HG03575 (cell line): ENCODE measurements at regions not wholly inside any gene's neighbourhood (a gene's known extent, or its start where the extent isn't known, plus 50 kb on each side); places are given as distances from the start of the nearest gene placed in this dataset.
A peak's percentile ranks its signal among the peaks of the same experiment; 100 is the strongest.

ENCODE experiments used
- ATAC-seq: cut with Tn5 transposase; IDR thresholded peaks from one replicate; pipeline ENCODE4 v1.9.1; 2021; ENCODE audit not compliant: unreplicated experiment, insufficient number of reproducible peaks, low FRiP score; ENCODE audit errors: extremely low read depth

DNA sequence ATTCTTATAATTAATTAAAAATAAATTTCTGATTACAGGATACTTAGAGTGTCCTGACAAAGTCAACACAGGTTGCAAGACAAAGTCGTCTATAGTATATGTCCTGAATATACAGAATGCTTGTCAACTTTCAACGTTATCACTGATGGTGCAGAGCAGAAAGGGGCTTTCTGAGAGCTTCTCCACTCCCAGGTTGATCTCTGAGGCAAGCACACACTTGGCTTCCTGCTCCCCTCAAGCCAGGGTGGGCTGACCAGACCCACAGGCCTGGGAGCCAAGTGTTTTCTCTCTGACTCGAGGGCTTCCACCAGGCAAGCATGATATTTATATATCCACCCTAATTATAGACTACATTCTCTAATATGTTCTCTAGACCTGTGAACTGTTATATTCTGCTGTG is 448.9 kb downstream of the SH2D4B start:
- no peak for ATAC-seq

DNA sequence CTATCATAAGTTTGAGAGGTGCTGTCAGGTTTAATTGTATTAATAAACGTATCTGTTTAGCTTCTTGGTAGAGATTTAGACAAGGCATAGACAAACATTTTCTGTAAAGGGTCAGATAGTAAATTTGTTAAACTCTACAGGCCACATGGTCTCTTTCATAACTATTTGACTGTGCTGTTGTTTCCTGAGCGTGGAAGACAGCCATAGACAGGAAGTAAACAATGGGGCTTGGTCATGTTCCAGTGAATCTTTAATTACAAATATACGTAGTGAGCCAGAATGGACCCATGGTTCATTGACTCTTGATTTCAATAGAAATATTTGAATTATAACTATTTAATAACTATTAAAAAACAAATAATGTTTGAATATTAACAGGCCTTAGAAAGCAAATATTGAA is 451.1 kb downstream of the SH2D4B start:
- no peak for ATAC-seq

- no peak for ATAC-seq
Observed at GRCh38 chr10:80996615-80997193, 459.0 kb downstream of the SH2D4B start.

- ATAC-seq = no peak
Observed at GRCh38 chr10:81000781-81001180, 463.1 kb downstream of the SH2D4B start.

- no peak for ATAC-seq
Observed at GRCh38 chr10:81002382-81002781, 464.7 kb downstream of the SH2D4B start.

- ATAC-seq = no peak
Observed at GRCh38 chr10:81007872-81008271, 470.2 kb downstream of the SH2D4B start.

DNA sequence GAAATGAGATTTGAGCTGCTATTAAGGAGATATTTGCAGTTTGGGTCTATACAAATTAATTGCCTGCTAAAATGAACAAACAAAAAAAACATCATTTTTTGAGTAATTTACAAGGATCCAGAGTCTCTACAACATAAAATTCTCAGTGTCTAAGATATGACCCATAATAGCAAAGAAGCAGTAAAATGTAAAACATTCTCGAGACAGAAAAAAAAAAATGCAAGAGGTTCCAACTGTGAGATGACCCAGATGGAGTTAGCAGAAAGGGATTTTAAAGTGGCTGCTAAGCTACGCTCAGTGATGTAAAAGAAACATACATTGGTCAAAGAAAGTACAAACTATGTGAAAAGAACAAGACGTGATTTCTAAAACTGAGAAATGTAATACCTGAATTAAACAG is 471.0 kb downstream of the SH2D4B start:
- ATAC-seq = no peak

- ATAC-seq = no peak
Observed at GRCh38 chr10:81009296-81009695, 471.6 kb downstream of the SH2D4B start.

GRCh38 chr10:81013771-81014170 is 476.1 kb downstream of the SH2D4B start:
- no peak for ATAC-seq

- peak; percentile 47 for ATAC-seq
Observed at GRCh38 chr10:81019029-81019890, 481.6 kb downstream of the SH2D4B start.

GRCh38 chr10:81021428-81022129 is 483.9 kb downstream of the SH2D4B start:
- ATAC-seq = no peak

GRCh38 chr10:81026591-81026990 is 488.9 kb downstream of the SH2D4B start:
- no peak for ATAC-seq

DNA sequence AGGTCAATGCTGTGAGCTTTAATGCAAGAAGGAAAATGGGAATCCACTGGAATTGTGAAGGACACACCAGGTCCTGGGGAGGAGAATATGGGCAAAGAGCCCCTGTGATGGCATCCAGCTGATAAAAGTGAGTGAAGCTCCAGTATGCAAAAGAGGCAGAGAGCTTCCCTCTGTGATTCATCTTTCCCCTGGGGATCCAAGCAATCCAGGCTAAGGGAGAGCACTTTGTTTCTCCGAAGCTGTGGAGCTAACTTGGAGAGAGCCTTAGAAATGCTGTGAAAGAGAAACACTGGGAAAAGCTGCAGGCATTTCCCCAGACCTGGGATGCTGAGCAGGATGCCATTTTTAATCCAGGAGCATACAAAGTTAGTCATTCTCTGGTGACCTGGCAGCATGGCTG is 489.5 kb downstream of the SH2D4B start:
- ATAC-seq = no peak

GRCh38 chr10:81027706-81028105 is 490.0 kb downstream of the SH2D4B start:
- no peak for ATAC-seq

DNA sequence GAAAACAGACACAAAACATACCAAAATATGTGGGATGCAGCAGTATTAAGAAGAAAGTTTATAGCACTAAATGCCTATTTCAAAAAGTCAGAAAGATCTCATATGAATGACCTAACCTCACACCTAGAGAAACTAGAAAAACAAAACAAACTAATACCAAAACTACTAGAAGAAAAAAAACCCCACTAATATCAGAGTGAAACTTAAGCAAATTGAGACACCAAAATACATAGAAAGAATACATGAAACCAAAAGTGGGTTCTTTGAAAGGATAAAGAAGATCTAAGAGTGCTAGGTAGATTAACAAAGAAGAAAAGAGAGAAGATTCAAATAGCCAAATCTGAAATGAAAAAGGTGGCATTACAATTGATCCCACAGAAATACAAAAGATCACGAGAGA is 494.1 kb downstream of the SH2D4B start:
- ATAC-seq = peak; percentile 94

DNA sequence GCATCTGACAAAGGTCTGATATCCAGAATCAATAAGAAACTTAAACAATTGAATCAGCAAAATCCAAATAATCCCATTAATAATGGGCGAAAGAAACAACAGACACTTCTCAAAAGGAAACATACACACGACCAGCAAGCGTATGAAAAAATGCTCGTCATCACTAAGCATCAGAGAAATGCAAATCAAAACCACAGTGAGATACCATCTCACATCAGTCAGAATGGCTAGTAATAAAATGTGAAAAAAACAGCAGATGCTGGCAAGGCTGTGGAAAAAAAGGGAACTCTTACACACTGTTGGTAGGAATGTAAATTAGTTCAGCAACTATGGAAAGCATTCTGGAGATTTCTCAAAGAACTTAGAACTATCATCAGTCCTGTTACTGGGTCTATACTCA is 496.7 kb downstream of the SH2D4B start:
- no peak for ATAC-seq

GRCh38 chr10:81036257-81036656 is 498.6 kb downstream of the SH2D4B start:
- ATAC-seq = peak; percentile 71

- ATAC-seq = no peak
Observed at GRCh38 chr10:81040031-81040430, 502.3 kb downstream of the SH2D4B start.

DNA sequence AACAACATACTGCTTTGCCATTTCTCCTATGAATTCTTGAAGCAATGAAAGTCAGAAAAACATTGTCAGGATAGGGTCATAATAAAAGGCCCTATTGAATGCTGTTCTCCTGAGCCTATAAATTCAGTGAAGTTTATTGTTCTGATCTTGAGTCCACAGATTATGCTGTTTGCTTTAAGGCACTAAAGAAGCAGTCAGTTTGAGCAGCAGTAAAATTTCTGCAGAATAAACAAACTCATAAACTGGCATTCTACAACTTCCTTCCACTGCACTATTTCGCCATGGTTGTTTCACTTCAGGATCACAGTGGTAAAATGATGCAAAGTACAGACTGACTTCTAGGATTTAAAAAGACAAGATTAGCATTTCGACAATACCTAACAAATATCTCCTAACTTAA is 503.2 kb downstream of the SH2D4B start:
- no peak for ATAC-seq

GRCh38 chr10:81042647-81043046 is 504.9 kb downstream of the SH2D4B start:
- ATAC-seq = no peak
